Activated T-cell treated with anti-CD3 and anti-CD28 coated beads, Interleukin-2, amount 50 U/mL, for 24 hours (primary cell): ENCODE measurements at regions not wholly inside any gene's neighbourhood (a gene's known extent, or its start where the extent isn't known, plus 50 kb on each side); places are given as distances from the start of the nearest gene placed in this dataset.

Experiments used
- DNase-seq: peaks from one replicate; pipeline ENCODE4 v3.0.0-alpha.2; 2020
- H3K27ac Mint-ChIP-seq: 2 replicates; pipeline ENCODE4 v1.8.0; 2020; ENCODE audit warnings: mild to moderate bottlenecking, mixed read lengths
- H3K27me3 Mint-ChIP-seq: 2 replicates; pipeline ENCODE4 v1.8.0; 2020; ENCODE audit warnings: mixed read lengths
- H3K36me3 Mint-ChIP-seq: 2 replicates; pipeline ENCODE4 v1.8.0; 2020; ENCODE audit warnings: low read depth, mixed read lengths
- H3K4me1 Mint-ChIP-seq: 2 replicates; pipeline ENCODE4 v1.8.0; 2020; ENCODE audit warnings: low read depth, mixed read lengths
- H3K4me3 Mint-ChIP-seq: 2 replicates; pipeline ENCODE4 v1.8.0; 2020; ENCODE audit warnings: mild to moderate bottlenecking, moderate library complexity, mixed read lengths
- H3K9me3 Mint-ChIP-seq: 2 replicates; pipeline ENCODE4 v1.8.0; 2020; ENCODE audit warnings: mixed read lengths

DNA sequence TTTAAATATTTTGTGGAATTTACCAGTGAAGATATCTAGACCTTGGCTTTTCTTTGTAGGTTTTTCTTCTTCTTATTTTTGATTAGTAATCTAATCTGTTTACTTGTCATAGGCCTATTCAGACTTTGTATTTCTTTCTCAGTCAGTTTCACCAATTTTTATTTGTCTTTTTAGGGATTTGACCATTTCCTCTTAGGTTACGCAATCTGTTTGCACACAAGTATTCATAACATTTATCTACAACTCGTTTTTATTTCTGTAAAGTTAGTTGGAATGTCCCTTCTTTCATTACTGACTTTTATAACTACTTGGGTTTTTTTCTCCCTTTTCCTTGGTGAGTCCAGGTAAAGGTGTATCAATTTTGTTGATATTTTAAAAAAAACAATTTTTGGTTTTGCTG, 545.7 kb downstream of the AACS start:
- H3K4me3 Mint-ChIP-seq: no peak overlapping the region
- H3K27me3 Mint-ChIP-seq: no peaks in the 10 kb centered on the region
- no peaks in the 10 kb centered on the region for H3K4me1 Mint-ChIP-seq
- H3K36me3 Mint-ChIP-seq: no peaks in the 10 kb centered on the region
- H3K27ac Mint-ChIP-seq: no peak overlapping the region
- H3K9me3 Mint-ChIP-seq: peaks cover 2% of the 10 kb centered on the region
- no peak for DNase-seq

DNA sequence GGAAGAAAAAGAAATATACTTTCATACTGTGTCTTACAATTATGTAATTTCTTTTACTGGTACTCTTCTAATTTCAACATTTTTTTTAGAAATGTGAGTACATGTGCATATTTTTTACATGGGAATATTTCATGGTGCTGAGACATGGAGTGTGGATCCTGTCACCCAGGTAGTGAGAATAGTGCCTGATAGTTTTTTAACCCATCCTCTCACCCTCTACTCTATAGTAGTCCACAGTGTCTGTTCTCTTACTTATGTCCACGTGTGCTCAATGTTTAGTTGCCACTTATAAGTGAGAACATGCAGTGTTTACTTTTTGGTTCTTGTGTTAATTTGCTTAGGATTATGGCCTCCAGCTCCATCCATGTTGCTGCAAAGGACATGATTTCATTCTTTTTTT, 548.8 kb downstream of the AACS start:
- Mint-ChIP-seq H3K9me3 (peaks cover 5% of the 10 kb centered on the region), H3K27ac (no peak overlapping the region), H3K4me3 (no peak overlapping the region), H3K36me3 (no peaks in the 10 kb centered on the region), H3K27me3 (no peaks in the 10 kb centered on the region), H3K4me1 (no peaks in the 10 kb centered on the region)
- no peak for DNase-seq

DNA sequence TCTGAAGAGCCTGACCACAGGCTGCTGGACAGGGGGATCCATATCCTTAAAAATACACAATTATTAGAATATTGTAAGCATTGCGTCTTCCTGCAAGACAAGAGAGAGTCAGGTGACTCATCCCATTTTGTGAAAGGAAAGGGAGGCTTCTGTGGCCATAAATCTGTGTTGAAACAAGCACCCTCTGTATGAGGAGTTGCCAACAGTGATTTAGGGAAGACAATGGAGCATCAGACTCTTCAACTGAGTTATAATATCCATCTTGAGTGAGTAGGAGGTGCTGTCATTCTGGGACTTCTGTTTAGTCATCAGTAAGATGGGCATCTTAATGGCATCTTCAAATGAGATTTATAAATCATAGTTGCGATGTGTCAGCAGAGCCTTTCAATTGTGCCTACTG, 554.5 kb downstream of the AACS start:
- Mint-ChIP-seq H3K27me3 (no peaks in the 10 kb centered on the region), H3K36me3 (no peaks in the 10 kb centered on the region), H3K4me3 (no peak overlapping the region), H3K9me3 (peaks cover 5% of the 10 kb centered on the region), H3K4me1 (no peaks in the 10 kb centered on the region), H3K27ac (no peak overlapping the region)
- no peak for DNase-seq

DNA sequence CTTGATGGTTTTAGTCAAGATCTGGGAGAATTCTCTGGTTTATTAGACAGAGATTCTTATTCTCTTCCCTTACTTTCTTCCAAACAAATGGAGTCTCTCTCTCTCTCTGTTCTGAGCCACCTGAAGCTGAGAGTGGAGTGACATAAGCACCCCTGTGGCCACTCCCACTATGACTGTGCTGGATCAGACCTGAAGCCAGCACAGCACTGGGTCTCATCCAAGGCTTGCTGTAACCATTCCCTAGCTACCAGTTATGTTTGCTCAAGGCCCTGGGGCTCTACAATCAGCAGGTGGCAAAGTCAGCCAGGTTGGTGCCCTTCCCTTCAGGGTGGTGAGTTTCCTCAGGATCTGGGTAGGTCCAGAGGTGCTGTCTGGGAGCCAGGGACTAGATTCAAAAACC, 568.5 kb downstream of the AACS start:
- Mint-ChIP-seq H3K4me1 (no peaks in the 10 kb centered on the region), H3K36me3 (no peaks in the 10 kb centered on the region), H3K27ac (no peak overlapping the region), H3K4me3 (no peak overlapping the region), H3K9me3 (no peaks in the 10 kb centered on the region), H3K27me3 (no peaks in the 10 kb centered on the region)
- DNase-seq: no peak

DNA sequence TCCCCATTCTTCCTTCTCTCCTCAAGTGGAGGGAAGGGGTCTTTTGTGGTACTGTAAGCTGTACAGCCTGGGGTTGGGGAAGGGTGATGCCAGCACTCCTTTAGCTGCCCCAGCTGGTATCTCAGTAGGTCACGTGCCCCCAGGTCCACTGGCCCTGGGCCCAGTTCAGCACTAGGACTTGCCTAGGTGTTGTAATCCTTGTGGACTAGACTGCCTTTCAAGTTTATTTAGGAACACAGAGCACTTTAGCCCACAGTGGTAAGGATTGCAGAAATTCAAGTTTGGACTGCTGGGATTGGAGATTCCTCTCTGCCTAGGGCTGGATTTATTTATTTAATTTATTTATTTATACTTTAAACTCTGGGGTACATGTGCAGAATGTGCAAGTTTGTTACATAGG, 569.6 kb downstream of the AACS start:
- no peaks in the 10 kb centered on the region for H3K27me3 Mint-ChIP-seq
- H3K4me3 Mint-ChIP-seq: no peak overlapping the region
- no peaks in the 10 kb centered on the region for H3K36me3 Mint-ChIP-seq
- DNase-seq: no peak
- no peaks in the 10 kb centered on the region for H3K4me1 Mint-ChIP-seq
- no peak overlapping the region for H3K27ac Mint-ChIP-seq
- H3K9me3 Mint-ChIP-seq: no peaks in the 10 kb centered on the region

DNA sequence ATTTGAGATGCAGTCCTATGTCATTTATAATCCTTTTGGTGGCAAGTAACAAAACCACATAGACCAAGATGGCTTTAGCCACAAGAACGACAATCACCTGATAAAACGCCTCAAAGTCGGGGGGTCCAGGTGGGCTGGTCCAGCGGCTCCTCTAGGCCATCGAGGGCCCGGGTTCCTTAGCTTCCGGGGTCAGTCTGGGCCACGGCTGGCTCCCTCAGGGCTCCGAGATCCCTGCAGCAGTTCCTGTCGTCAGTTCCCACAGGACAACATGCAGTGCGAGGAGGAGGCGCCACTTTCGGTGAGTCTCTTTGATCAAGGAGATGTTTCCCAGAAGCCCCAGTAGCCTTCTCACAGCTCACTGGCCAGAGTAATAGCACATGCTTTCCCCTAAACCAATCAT, 574.6 kb downstream of the AACS start:
- H3K27me3 Mint-ChIP-seq: no peaks in the 10 kb centered on the region

DNA sequence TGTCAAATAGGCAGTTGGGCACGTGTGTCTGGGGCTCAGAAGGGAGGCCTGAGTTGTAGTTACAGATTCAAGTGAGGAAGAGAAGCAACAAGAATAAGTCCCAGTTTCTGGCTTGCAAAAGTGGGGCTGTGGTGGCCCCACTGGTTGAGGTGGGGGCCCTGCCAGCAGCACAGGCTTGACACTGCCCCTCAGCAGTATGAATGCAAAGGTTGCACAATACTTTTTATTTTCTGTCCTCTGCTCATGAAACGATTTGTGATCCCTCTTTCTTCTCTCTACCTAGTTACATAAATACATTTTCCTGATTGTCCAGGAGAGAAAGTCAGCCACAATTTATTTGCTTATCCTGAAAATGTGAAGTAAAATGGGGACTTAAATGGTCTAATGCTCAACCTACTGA, 577.8 kb downstream of the AACS start:
- Mint-ChIP-seq H3K36me3 (no peaks in the 10 kb centered on the region), H3K9me3 (no peaks in the 10 kb centered on the region), H3K27ac (no peak overlapping the region), H3K4me1 (no peaks in the 10 kb centered on the region), H3K4me3 (no peak overlapping the region), H3K27me3 (no peaks in the 10 kb centered on the region)
- no peak for DNase-seq

More for the DNA sequence above, 574.6 kb downstream of the AACS start:
- H3K4me1 Mint-ChIP-seq: no peaks in the 10 kb centered on the region
- no peaks in the 10 kb centered on the region for H3K9me3 Mint-ChIP-seq
- no peaks in the 10 kb centered on the region for H3K36me3 Mint-ChIP-seq
- no peak overlapping the region for H3K4me3 Mint-ChIP-seq
- H3K27ac Mint-ChIP-seq: no peak overlapping the region
- DNase-seq: no peak

DNA sequence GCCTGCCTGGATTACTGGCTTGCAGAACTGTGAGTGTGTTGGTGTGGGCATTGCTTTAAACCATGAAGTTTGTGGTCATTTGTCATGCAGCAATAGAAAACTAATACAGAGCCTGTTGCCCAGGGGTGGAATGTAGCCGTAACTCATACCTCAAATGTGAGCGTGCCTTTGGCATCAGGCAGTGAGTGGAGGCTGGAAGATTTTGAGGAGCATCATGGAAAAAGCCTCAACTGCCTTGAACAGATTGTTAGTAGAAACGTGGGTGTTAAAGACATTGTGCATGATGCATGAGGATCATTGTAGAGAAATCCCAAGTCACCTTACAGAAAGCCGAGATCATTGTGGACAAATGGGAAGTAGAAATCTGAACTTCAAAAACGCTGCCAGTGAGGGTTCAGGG, 580.5 kb downstream of the AACS start:
- Mint-ChIP-seq H3K4me1 (no peaks in the 10 kb centered on the region), H3K9me3 (no peaks in the 10 kb centered on the region), H3K27ac (no peak overlapping the region), H3K4me3 (no peak overlapping the region), H3K27me3 (no peaks in the 10 kb centered on the region), H3K36me3 (no peaks in the 10 kb centered on the region)
- no peak for DNase-seq

DNA sequence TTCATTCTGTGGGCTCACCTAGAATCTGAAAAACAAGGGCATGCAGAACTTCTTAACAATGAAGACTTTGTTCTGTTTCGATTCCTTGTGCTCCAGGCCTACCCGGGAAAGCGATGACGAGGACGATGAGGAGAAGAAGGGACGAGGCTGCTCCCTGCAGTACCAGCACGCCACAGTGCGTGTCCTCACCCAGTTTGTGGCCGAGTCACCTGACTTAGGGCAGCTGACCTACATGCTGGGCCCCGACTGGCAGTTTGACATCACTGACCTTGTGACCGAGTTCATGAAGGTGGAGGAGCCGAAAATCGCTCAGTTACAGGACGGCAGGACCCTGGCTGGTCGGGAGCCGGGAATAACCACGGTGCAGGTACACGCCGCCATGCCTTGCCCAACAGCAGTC, 585.4 kb downstream of the AACS start:
- no peaks in the 10 kb centered on the region for H3K4me1 Mint-ChIP-seq
- no peak overlapping the region for H3K4me3 Mint-ChIP-seq
- no peak overlapping the region for H3K27ac Mint-ChIP-seq
- no peaks in the 10 kb centered on the region for H3K27me3 Mint-ChIP-seq
- H3K9me3 Mint-ChIP-seq: peaks cover 3% of the 10 kb centered on the region
- no peaks in the 10 kb centered on the region for H3K36me3 Mint-ChIP-seq
- no peak for DNase-seq

DNA sequence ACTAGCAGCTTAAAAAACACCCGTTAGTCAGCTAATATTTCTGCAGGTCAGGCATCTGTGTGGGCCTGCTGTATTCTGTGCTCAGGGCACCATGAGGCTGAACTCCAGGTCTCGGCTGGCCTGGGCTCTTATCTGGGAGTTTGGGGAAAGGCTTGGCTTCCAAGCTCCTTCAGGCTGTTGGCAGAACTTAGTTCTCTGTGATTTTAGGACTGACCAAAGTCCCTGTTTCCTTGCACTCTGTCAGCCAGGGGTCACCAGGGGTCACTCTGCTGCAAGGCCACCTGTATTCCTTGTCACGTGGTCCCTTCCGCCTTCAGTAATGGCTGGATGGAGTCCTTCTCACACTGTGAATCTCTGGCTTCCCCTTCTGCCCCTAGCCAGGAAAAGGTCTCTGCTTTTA, 586.4 kb downstream of the AACS start:
- no peaks in the 10 kb centered on the region for H3K27me3 Mint-ChIP-seq

DNA sequence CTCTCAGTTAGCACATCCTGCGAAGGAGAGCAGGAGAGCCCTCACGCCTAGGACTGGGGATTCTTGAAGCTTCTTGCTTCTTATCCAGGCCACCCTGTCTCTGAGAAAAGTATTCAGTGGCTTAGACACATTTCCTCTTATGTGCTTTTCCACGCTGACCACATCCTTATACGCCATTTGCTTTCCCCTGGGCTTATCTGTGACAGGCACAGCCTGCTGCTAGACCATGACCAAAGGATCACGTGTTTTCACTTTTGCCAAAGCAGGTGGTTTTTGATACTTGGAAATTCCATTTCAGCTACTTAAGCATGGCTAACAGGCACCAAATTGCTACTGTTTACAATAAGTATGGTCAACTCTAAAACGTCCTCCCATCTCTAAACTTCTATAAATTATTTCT, 587.4 kb downstream of the AACS start:
- H3K27me3 Mint-ChIP-seq: no peaks in the 10 kb centered on the region
- H3K9me3 Mint-ChIP-seq: peaks cover 3% of the 10 kb centered on the region
- H3K36me3 Mint-ChIP-seq: no peaks in the 10 kb centered on the region
- no peaks in the 10 kb centered on the region for H3K4me1 Mint-ChIP-seq
- DNase-seq: no peak
- no peak overlapping the region for H3K27ac Mint-ChIP-seq
- H3K4me3 Mint-ChIP-seq: no peak overlapping the region

More for the DNA sequence above, 586.4 kb downstream of the AACS start:
- Mint-ChIP-seq H3K27ac (no peak overlapping the region), H3K4me1 (no peaks in the 10 kb centered on the region), H3K9me3 (peaks cover 3% of the 10 kb centered on the region), H3K4me3 (no peak overlapping the region), H3K36me3 (no peaks in the 10 kb centered on the region)
- DNase-seq: no peak

DNA sequence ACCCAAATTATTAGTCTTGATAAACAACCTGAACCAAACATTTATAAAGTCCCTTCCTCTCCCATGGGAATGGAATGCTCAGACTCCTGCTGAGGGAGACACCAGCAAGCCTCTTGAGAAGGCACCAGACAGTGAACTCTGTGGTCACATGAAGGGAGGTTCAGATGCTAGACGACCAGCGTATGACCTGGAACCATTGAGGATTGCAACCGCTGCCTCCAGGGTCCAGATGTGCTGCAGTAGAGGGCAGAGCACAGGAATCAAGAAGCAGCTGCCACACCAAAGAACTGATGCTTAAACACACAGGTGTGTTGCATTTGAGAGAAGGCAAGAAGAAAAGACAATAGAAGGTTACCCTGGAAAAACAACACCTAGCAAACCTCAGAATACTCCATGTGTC, 592.4 kb downstream of the AACS start:
- no peaks in the 10 kb centered on the region for H3K4me1 Mint-ChIP-seq
- no peak overlapping the region for H3K27ac Mint-ChIP-seq
- no peak overlapping the region for H3K4me3 Mint-ChIP-seq
- peaks cover 3% of the 10 kb centered on the region for H3K9me3 Mint-ChIP-seq
- H3K27me3 Mint-ChIP-seq: no peaks in the 10 kb centered on the region
- no peak for DNase-seq
- no peaks in the 10 kb centered on the region for H3K36me3 Mint-ChIP-seq

DNA sequence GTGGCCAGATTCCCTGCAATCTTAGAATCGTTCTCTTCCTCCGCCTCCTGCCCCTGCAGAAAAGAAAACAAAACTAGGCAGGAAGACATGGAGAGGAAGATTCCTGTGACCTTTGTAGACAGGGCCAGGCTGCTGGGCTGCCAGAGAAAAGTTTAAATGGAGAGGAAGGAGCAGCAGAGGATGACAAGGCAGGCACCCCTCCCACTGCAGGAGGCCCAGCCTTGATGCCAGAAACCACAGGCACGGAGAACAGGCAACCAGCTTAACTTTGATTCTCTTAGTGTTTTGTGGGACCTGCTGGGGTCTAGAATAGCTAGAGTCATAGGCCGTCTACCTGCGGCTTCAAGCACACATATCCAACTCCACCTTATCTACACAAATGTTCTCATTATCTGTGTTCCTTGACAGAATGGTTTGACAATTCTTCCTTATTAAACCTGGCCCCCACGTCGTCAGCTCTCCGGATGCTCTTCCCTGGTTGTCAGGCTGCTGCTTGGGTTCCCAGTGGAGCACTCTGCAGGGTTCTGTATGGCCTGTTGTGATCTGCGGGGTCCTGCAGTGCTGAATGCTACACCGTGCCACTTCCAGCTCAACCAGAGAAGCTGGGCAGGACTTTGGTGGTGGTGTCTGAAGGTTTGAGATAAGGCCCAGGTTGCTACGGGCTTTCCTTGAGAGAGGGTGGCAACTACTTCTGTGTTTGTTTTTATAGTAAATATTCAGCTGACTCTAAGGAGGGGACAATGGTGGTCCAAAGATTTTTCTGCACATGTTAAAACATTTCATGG, 609.5 kb downstream of the AACS start:
- no peak overlapping the region for H3K27ac Mint-ChIP-seq
- no peak for DNase-seq
- no peaks in the 10 kb centered on the region for H3K36me3 Mint-ChIP-seq
- H3K27me3 Mint-ChIP-seq: no peaks in the 10 kb centered on the region
- H3K4me3 Mint-ChIP-seq: no peak overlapping the region
- H3K4me1 Mint-ChIP-seq: no peaks in the 10 kb centered on the region
- H3K9me3 Mint-ChIP-seq: no peaks in the 10 kb centered on the region

DNA sequence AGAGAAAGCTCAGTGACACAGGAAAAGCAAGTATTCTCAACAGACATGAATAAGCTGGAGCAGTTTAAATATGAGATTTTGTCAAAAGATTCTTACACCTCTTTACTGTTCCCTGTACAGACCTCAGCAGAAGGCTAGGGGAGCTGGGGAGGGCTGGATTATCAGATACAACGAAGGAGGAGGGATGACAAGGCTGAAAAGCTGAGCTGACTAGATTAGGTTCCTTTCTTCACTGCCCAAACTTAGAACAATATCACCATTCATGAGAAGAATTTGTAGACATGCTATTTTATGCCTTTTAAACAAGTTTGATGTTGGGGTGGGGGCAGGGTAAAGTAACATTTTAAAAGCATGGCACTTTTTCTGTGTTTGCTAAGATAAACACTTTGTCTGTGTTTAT, 611.1 kb downstream of the AACS start:
- H3K36me3 Mint-ChIP-seq: no peaks in the 10 kb centered on the region

DNA sequence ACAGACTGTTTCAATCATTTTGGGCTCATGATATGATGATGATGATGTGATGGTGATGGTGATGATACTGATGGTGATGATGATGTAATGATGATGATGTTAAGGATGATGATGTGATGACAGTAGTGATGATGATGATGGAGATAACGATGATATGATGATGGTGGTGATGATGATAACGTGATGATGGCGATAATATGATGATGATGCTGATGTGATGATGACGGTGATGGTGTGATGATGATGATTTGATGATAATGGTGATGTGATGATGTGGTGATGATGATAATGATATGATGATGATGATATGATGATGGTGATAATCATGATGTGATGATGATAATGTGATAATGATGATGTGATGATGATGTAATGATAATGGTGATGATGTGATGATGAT, 612.6 kb downstream of the AACS start:
- DNase-seq: no peak
- Mint-ChIP-seq H3K9me3 (peaks cover 2% of the 10 kb centered on the region), H3K27ac (no peak overlapping the region), H3K4me1 (no peaks in the 10 kb centered on the region), H3K27me3 (no peaks in the 10 kb centered on the region), H3K4me3 (no peak overlapping the region), H3K36me3 (no peaks in the 10 kb centered on the region)

More for the DNA sequence above, 611.1 kb downstream of the AACS start:
- H3K4me3 Mint-ChIP-seq: no peak overlapping the region
- no peaks in the 10 kb centered on the region for H3K4me1 Mint-ChIP-seq
- DNase-seq: no peak
- H3K27ac Mint-ChIP-seq: no peak overlapping the region
- H3K9me3 Mint-ChIP-seq: peaks cover 2% of the 10 kb centered on the region
- H3K27me3 Mint-ChIP-seq: no peaks in the 10 kb centered on the region

DNA sequence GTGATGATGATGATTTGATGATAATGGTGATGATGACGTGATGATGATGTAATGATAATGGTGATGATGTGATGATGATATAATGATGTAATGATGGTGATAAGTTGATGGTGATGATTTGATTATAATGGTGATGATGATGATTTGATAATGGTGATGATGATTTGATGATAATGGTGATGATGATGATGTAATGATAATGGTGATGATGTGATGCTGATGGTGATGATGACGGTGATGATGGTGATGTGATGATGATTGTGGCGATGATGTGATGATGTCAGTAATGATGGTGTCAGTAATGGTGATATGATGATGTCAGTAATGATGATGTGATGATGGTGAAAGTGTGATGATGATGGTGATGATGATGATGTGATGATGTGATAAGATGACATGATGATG, 613.4 kb downstream of the AACS start:
- H3K27me3 Mint-ChIP-seq: no peaks in the 10 kb centered on the region
- no peak for DNase-seq
- no peaks in the 10 kb centered on the region for H3K4me1 Mint-ChIP-seq
- H3K27ac Mint-ChIP-seq: no peak overlapping the region
- H3K9me3 Mint-ChIP-seq: peaks cover 2% of the 10 kb centered on the region
- no peaks in the 10 kb centered on the region for H3K36me3 Mint-ChIP-seq
- no peak overlapping the region for H3K4me3 Mint-ChIP-seq
